CD4-positive, alpha-beta T cell (primary cell): ENCODE measurements at regions not wholly inside any gene's neighbourhood (a gene's known extent, or its start where the extent isn't known, plus 50 kb on each side); places are given as distances from the start of the nearest gene placed in this dataset.

Experiments used
- ATAC-seq: fragments of 200-7000 bp; cut with Tn5 transposase; one replicate; pipeline ENCODE4 v1.10.0; 2022; ENCODE audit warnings: mild to moderate bottlenecking; ENCODE audit not compliant: poor library complexity
- CTCF ChIA-PET: fragments of 350-600 bp; sonication (Branson Sonifier 250); formaldehyde crosslinking; loops from one replicate; lab custom pipeline; 2021; ENCODE audit warnings: antibody characterized with exemption, inconsistent platforms; lab: Charles Lee
- POLR2A ChIA-PET: fragments of 350-600 bp; sonication (Branson Sonifier 250); formaldehyde crosslinking; loops from one replicate; lab custom pipeline; 2021; ENCODE audit warnings: antibody characterized with exemption, inconsistent platforms; lab: Charles Lee
- DNase-seq, 14 experiments: peaks; one replicate each; pipeline ENCODE4 v3.0.0-alpha.2; 2013 to 2020; ENCODE audit warnings: mixed read lengths in 2 of 14
- H3K27ac ChIP-seq, 2 donors: one replicate each; pipeline versions ENCODE4 v1.5.1 to v1.7.0; 2013; ENCODE audit warnings: low read length in 2 of 2, low read depth in 1 of 2, mild to moderate bottlenecking in 1 of 2
- H3K27me3 ChIP-seq, 2 experiments: 1 replicate in 1 of 2; 2 replicates in 1 of 2; pipeline versions ENCODE4 v1.6.1 to v1.7.0; 2013; ENCODE audit warnings: low read length in 2 of 2, control low read depth in 1 of 2, mild to moderate bottlenecking in 1 of 2, moderate library complexity in 1 of 2; ENCODE audit not compliant: insufficient read depth in 2 of 2, control insufficient read depth in 1 of 2
- H3K36me3 ChIP-seq: one replicate; pipeline ENCODE4 v1.6.1; 2013; ENCODE audit warnings: low read length, control low read depth; ENCODE audit not compliant: insufficient read depth
- H3K4me1 ChIP-seq: one replicate; pipeline ENCODE4 v1.6.1; 2013; ENCODE audit warnings: low read length, control low read depth; ENCODE audit not compliant: insufficient read depth
- H3K4me3 ChIP-seq: one replicate; pipeline ENCODE4 v1.5.1; 2013; ENCODE audit warnings: mild to moderate bottlenecking, low read length, moderate library complexity
- H3K9me3 ChIP-seq, 2 experiments: 1 replicate in 1 of 2; 2 replicates in 1 of 2; pipeline versions ENCODE4 v1.6.1 to v1.7.0; 2013; ENCODE audit warnings: low read length in 2 of 2, mild to moderate bottlenecking in 2 of 2, control low read depth in 1 of 2, moderate library complexity in 1 of 2; ENCODE audit not compliant: control insufficient read depth in 1 of 2, insufficient read depth in 1 of 2
- H3K27ac Mint-ChIP-seq: one replicate; pipeline ENCODE4 v1.8.0; 2020; ENCODE audit warnings: mixed read lengths
- H3K27me3 Mint-ChIP-seq: one replicate; pipeline ENCODE4 v1.8.0; 2021; ENCODE audit warnings: mixed read lengths
- H3K36me3 Mint-ChIP-seq: one replicate; pipeline ENCODE4 v1.8.0; 2021; ENCODE audit warnings: low read depth, mixed read lengths
- H3K4me1 Mint-ChIP-seq: one replicate; pipeline ENCODE4 v1.8.0; 2021; ENCODE audit warnings: low read depth, mixed read lengths
- H3K4me3 Mint-ChIP-seq: one replicate; pipeline ENCODE4 v1.8.0; 2020; ENCODE audit warnings: mild to moderate bottlenecking, mixed read lengths
- H3K9me3 Mint-ChIP-seq: one replicate; pipeline ENCODE4 v1.8.0; 2020; ENCODE audit warnings: mixed read lengths
- CTCF ChIP-seq: fragments of 200-600 bp; IDR thresholded peaks from one replicate; pipeline ENCODE4 v1.8.0; 2022; ENCODE audit warnings: antibody characterized with exemption, mild to moderate bottlenecking
- intact Hi-C, 2 experiments: fragments of 100-400 bp; cut with DNase I in 1 of 2; cut with micrococcal nuclease in 1 of 2; formaldehyde crosslinking; loops; one replicate each; pipeline versions ENCODE4 v1.15.1 to v1.9.0; 2023 to 2025; cut with DNase I, micrococcal nuclease

DNA sequence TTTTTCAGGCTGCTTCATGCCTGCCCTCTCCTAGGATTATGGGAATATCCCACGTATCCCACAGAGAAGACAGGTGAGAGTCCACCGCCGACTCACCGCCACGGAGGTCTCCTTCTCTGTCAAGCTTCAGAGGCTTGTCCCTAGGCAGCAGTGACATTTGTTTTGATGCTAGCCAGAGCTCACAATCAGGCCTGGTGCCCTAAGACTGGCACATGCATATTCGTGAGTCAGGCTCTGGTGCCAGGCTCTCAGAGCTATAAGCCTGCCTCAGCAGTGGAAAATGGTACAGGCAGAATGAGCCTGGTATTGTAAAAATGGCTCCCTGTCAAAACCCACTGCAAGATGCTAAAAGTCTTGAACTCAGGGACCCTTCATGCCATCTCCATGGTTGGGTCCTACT is 65.5 kb downstream of the RBMY1A1 start:
- H3K9me3 ChIP-seq: no peaks in the 10 kb centered on the region
- H3K4me1 Mint-ChIP-seq: no peaks in the 10 kb centered on the region
- ChIA-PET POLR2A (no interaction called here), CTCF (no interaction called here)
- no peak overlapping the region for H3K27ac ChIP-seq
- no peaks in the 10 kb centered on the region for H3K27me3 Mint-ChIP-seq
- no peaks in the 10 kb centered on the region for H3K9me3 Mint-ChIP-seq
- H3K4me3 ChIP-seq: no peak overlapping the region
- no peak overlapping the region for H3K4me3 Mint-ChIP-seq
- no peaks in the 10 kb centered on the region for H3K36me3 Mint-ChIP-seq
- ATAC-seq (no peak), DNase-seq (no peak)
- no peak overlapping the region for H3K27ac Mint-ChIP-seq
- TF ChIP-seq CTCF: no peak
- H3K4me1 ChIP-seq: no peaks in the 10 kb centered on the region
- H3K36me3 ChIP-seq: no peaks in the 10 kb centered on the region
- intact Hi-C loops: no loop called here
- no peaks in the 10 kb centered on the region for H3K27me3 ChIP-seq

GRCh38 chrY:21601524-21601923 is 66.8 kb downstream of the RBMY1A1 start:
- Mint-ChIP-seq H3K27me3 (no peaks in the 10 kb centered on the region), H3K4me3 (no peak overlapping the region), H3K36me3 (no peaks in the 10 kb centered on the region), H3K9me3 (no peaks in the 10 kb centered on the region), H3K27ac (no peak overlapping the region), H3K4me1 (no peaks in the 10 kb centered on the region)
- Histone ChIP-seq H3K4me1 (no peaks in the 10 kb centered on the region), H3K27me3 (no peaks in the 10 kb centered on the region), H3K27ac (no peak overlapping the region), H3K36me3 (no peaks in the 10 kb centered on the region), H3K4me3 (no peak overlapping the region), H3K9me3 (no peaks in the 10 kb centered on the region)
- no peak for ATAC-seq
- POLR2A ChIA-PET: no interaction called here
- CTCF ChIA-PET: no interaction called here
- TF ChIP-seq CTCF: no peak
- no peak for DNase-seq
- intact Hi-C loops: no loop called here

- Mint-ChIP-seq H3K27me3 (no peaks in the 10 kb centered on the region), H3K27ac (no peak overlapping the region), H3K4me3 (no peak overlapping the region), H3K36me3 (no peaks in the 10 kb centered on the region), H3K4me1 (no peaks in the 10 kb centered on the region), H3K9me3 (no peaks in the 10 kb centered on the region)
- DNase-seq (no peak), ATAC-seq (no peak)
- H3K4me1 ChIP-seq: no peaks in the 10 kb centered on the region
- H3K4me3 ChIP-seq: no peak overlapping the region
- no peak for TF ChIP-seq CTCF
- no peaks in the 10 kb centered on the region for H3K36me3 ChIP-seq
- H3K9me3 ChIP-seq: no peaks in the 10 kb centered on the region
- H3K27ac ChIP-seq: no peak overlapping the region
- H3K27me3 ChIP-seq: no peaks in the 10 kb centered on the region
- intact Hi-C loops: no loop called here
- ChIA-PET CTCF (no interaction called here), POLR2A (no interaction called here)
Measured at GRCh38 chrY:21602590-21602989, 67.9 kb downstream of the RBMY1A1 start.
